ENCODE measurements at regions not wholly inside any gene's neighbourhood (a gene's known extent, or its start where the extent isn't known, plus 50 kb on each side); places are given as distances from the start of the nearest gene placed in this dataset.

DNA sequence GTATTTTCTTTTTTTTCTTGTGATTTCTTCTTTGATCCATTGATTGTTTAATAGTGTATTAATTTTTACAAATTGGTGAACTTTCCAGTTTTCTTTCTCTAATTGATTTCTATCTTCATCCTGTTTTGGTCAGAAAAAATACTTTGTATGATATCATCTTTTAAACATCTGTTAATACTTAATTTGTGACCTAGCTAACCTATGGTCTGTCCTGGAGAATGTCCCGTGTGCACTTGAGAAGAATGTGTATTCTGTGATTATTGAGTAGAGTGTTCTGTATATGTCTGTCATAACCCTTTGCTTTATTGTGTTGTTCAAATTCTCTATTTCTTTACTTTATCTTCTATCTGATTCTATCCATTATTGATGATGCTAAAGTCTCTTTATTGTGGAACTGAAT is 65.8 kb upstream of the ZEB1 start:
- Histone ChIP-seq H3K36me3 (no peaks in the 10 kb centered on the region), H3K4me1 (no peaks in the 10 kb centered on the region), H3K27me3 (no peaks in the 10 kb centered on the region), H3K9me3 (no peaks in the 10 kb centered on the region), H3K27ac (no peak overlapping the region), H3K4me3 (no peak overlapping the region), H3K9ac (ENCODE audit: low read depth in 2 of 2, low read length in 2 of 2) (no peak overlapping the region)
- no peak for DNase-seq
- TF ChIP-seq, protein P1, sequence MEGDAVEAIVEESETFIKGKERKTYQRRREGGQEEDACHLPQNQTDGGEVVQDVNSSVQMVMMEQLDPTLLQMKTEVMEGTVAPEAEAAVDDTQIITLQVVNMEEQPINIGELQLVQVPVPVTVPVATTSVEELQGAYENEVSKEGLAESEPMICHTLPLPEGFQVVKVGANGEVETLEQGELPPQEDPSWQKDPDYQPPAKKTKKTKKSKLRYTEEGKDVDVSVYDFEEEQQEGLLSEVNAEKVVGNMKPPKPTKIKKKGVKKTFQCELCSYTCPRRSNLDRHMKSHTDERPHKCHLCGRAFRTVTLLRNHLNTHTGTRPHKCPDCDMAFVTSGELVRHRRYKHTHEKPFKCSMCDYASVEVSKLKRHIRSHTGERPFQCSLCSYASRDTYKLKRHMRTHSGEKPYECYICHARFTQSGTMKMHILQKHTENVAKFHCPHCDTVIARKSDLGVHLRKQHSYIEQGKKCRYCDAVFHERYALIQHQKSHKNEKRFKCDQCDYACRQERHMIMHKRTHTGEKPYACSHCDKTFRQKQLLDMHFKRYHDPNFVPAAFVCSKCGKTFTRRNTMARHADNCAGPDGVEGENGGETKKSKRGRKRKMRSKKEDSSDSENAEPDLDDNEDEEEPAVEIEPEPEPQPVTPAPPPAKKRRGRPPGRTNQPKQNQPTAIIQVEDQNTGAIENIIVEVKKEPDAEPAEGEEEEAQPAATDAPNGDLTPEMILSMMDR (IDR thresholded peaks at IDR 0.05) = no peak
- intact Hi-C loops (cut with DNase I) = no loop called here

DNA sequence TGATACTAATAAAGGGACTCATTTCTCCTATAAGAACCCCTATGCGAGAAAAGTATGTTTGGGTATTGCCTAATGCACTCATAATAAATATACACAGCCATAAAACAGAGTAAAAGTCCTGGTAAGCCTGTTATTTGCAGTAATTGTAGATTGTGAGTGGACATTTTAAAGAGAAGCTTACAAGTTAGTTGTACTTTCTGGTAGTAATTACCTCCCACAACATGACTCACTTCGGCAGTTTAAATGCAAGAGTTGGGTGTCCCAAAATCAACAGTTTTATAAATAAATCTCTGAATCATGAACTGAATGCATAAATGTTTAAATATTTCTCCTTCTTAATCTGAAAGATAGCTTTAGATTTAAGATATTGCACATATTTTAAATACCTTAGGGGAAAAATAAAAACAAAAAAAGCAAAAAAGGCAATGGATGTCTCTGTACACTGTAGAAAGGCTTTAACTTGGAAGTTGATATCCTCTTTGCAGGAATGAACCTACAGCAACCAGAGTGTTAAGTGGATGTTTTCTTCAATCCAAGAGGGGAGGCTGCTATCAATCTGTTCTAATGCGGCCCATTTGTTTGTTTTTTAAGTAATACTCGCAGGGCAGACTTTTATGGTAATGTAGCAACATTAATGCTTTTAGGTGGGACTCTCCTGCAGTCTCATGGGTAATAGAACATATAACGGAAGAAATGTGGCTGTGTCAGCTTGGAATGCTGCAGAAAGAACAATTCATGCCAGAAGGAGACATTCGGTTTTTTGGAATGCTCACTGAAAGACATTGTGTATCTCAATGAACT is 57.3 kb upstream of the ZEB1 start:
- Histone ChIP-seq H3K9ac (ENCODE audit: low read depth in 2 of 2, low read length in 2 of 2) (no peak overlapping the region), H3K9me3 (no peaks in the 10 kb centered on the region), H3K4me3 (no peak overlapping the region), H3K27me3 (no peaks in the 10 kb centered on the region), H3K36me3 (no peaks in the 10 kb centered on the region), H3K4me1 (no peaks in the 10 kb centered on the region), H3K27ac (no peak overlapping the region)
- TF ChIP-seq, protein P1 (IDR thresholded peaks at IDR 0.05) = no peak
- intact Hi-C loops (cut with DNase I) = no loop called here
- no peak for DNase-seq

DNA sequence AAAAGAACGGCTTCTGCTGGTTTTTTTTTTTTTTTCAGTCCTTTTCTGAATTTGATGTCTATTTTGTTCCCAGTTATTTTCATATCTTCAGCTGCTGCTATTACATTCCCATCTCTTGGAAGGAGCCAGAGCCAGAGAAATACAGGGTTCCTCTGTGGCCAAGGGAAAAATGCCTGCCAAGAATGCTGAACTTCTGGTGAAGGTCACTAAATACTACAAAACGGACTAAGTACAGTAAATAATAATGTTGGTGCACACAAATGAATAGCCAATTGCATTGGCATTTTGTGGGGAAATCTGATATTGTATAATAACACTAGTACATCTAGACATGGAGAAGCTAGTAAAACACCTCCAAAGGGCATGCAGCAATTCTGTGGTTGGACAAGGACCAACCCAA is 56.3 kb upstream of the ZEB1 start:
- DNase-seq = no peak
- no peak overlapping the region for H3K4me3 ChIP-seq
- TF ChIP-seq, protein P1 (IDR thresholded peaks at IDR 0.05) = no peak
- H3K36me3 ChIP-seq = no peaks in the 10 kb centered on the region
- H3K4me1 ChIP-seq = no peaks in the 10 kb centered on the region
- intact Hi-C loops (cut with DNase I) = no loop called here
- no peaks in the 10 kb centered on the region for H3K27me3 ChIP-seq
- H3K27ac ChIP-seq = no peak overlapping the region
- no peak overlapping the region for H3K9ac ChIP-seq (ENCODE audit: low read depth in 2 of 2, low read length in 2 of 2)
- H3K9me3 ChIP-seq = no peaks in the 10 kb centered on the region

DNA sequence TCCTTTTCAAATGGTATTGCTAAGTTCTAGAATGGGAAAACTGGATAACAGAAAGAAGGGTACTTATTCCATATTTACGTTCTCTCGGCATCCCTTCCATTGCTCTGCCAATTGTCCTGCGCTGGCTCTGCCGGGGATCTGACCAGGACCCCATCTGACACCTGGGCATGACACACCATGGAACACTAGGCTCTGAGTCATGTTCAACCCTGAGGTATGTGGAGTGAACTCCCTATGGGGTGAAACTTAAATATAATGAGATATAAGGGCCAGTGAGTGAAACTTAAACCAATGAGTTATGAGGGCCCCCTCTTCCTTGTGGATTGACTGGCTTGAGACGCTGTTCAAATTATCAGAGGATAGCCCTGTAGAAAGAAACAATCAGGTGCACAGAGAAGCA is 55.1 kb upstream of the ZEB1 start:
- Histone ChIP-seq H3K9me3 (no peaks in the 10 kb centered on the region), H3K9ac (ENCODE audit: low read depth in 2 of 2, low read length in 2 of 2) (no peak overlapping the region), H3K27ac (no peak overlapping the region), H3K27me3 (no peaks in the 10 kb centered on the region), H3K4me3 (no peak overlapping the region), H3K36me3 (no peaks in the 10 kb centered on the region), H3K4me1 (no peaks in the 10 kb centered on the region)
- TF ChIP-seq, protein P1 (IDR thresholded peaks at IDR 0.05) = no peak
- DNase-seq = no peak
- intact Hi-C loops (cut with DNase I) = no loop called here

DNA sequence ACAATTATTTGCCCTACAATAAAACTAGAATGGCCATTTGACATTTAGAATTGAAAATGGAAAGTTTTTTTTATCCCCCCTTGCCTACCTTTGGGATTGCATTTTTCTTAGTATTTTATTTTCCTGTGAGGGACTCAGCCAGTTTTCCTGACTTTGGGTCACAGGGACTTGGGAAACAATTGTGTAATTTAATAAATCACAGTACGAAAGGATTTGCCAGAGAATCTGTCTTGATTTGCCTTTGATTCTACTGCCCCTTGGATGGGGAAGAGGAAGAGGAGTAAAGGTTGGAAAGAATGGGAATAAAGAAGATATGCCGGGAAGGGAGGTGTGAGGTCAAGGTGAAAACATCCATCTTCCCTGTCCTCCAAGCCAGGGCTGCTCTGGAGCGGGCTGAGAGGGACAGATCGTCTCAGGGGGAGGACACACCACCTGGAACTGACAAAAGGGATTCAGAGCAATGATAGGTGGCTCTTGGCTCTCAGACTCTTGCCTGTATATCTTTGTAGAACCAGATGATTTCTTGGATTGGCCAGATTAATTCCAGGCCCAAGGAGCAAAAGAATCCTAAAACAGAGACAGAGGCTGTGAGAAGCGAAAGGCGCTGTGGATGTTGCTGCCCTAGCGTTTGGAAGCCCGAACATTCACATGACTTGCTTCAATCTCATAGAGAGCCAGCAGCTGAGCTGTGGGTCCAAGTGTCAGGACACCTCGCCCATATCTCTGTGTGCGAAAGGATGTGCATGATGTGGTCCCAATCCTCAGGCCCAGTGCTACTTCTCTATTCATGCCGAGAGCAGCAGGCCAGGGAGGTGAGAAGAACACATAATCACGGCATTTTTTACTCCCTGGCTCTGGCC is 50.3 kb upstream of the ZEB1 start:
- intact Hi-C loops (cut with DNase I) = no loop called here

More for the DNA sequence above, 50.3 kb upstream of the ZEB1 start:
- Histone ChIP-seq H3K27me3 (no peaks in the 10 kb centered on the region), H3K9ac (ENCODE audit: low read depth in 2 of 2, low read length in 2 of 2) (no peak overlapping the region), H3K36me3 (no peaks in the 10 kb centered on the region), H3K4me1 (no peaks in the 10 kb centered on the region), H3K27ac (no peak overlapping the region), H3K9me3 (no peaks in the 10 kb centered on the region), H3K4me3 (no peak overlapping the region)
- no peak for DNase-seq
- TF ChIP-seq, protein P1 (IDR thresholded peaks at IDR 0.05) = no peak

Measured in colonic mucosa (tissue), 4 donors.